T-helper 22 cell (primary cell): ENCODE measurements at regions not wholly inside any gene's neighbourhood (a gene's known extent, or its start where the extent isn't known, plus 50 kb on each side); places are given as distances from the start of the nearest gene placed in this dataset.

Source experiments
- DNase-seq: peaks from one replicate; pipeline ENCODE4 v3.0.0-alpha.2; 2020; ENCODE audit warnings: low read depth

- DNase-seq, result no peak
Measured at GRCh38 chr2:146226077-146226476, 1618.8 kb upstream of the ACVR2A start.

GRCh38 chr2:146221826-146222225 is 1623.0 kb upstream of the ACVR2A start:
- no peak for DNase-seq

GRCh38 chr2:146220957-146221356 is 1623.9 kb upstream of the ACVR2A start:
- DNase-seq, result no peak

- no peak for DNase-seq
Measured at GRCh38 chr2:146214394-146214929, 1630.4 kb upstream of the ACVR2A start.

GRCh38 chr2:146213674-146214073 is 1631.2 kb upstream of the ACVR2A start:
- no peak for DNase-seq

GRCh38 chr2:146212602-146213001 is 1632.2 kb upstream of the ACVR2A start:
- no peak for DNase-seq

- DNase-seq, result no peak
Measured at GRCh38 chr2:146209842-146210275, 1635.0 kb upstream of the ACVR2A start.

GRCh38 chr2:146207901-146208300 is 1636.9 kb upstream of the ACVR2A start:
- DNase-seq, result no peak

GRCh38 chr2:146207417-146207816 is 1637.4 kb upstream of the ACVR2A start:
- DNase-seq, result no peak

GRCh38 chr2:146203064-146203624 is 1641.7 kb upstream of the ACVR2A start:
- DNase-seq, result no peak

- DNase-seq, result no peak
Measured at GRCh38 chr2:146193619-146194018, 1651.2 kb upstream of the ACVR2A start.

GRCh38 chr2:146189541-146189940 is 1655.3 kb upstream of the ACVR2A start:
- DNase-seq, result no peak

- DNase-seq, result no peak
Measured at GRCh38 chr2:146173934-146174333, 1654.0 kb upstream of the ZEB2 start.

- DNase-seq, result no peak
Measured at GRCh38 chr2:146161256-146161882, 1641.5 kb upstream of the ZEB2 start.

- DNase-seq, result no peak
Measured at GRCh38 chr2:146158072-146158674, 1638.3 kb upstream of the ZEB2 start.

GRCh38 chr2:146147448-146148012 is 1627.6 kb upstream of the ZEB2 start:
- no peak for DNase-seq

- no peak for DNase-seq
Measured at GRCh38 chr2:146143971-146144370, 1624.1 kb upstream of the ZEB2 start.

GRCh38 chr2:146138820-146139219 is 1618.9 kb upstream of the ZEB2 start:
- DNase-seq, result no peak

- DNase-seq, result no peak
Measured at GRCh38 chr2:146135245-146135644, 1615.3 kb upstream of the ZEB2 start.

- no peak for DNase-seq
Measured at GRCh38 chr2:146131785-146132184, 1611.9 kb upstream of the ZEB2 start.

- no peak for DNase-seq
Measured at GRCh38 chr2:146131048-146131447, 1611.1 kb upstream of the ZEB2 start.

GRCh38 chr2:146130290-146130689 is 1610.4 kb upstream of the ZEB2 start:
- no peak for DNase-seq

GRCh38 chr2:146129231-146129630 is 1609.3 kb upstream of the ZEB2 start:
- no peak for DNase-seq
